SK-N-DZ (cell line): ENCODE measurements at regions not wholly inside any gene's neighbourhood (a gene's known extent, or its start where the extent isn't known, plus 50 kb on each side); places are given as distances from the start of the nearest gene placed in this dataset.

Experiments used
- DNase-seq: peaks from one replicate; pipeline ENCODE4 v3.0.0-alpha.2; 2015; ENCODE audit warnings: low spot score

DNA sequence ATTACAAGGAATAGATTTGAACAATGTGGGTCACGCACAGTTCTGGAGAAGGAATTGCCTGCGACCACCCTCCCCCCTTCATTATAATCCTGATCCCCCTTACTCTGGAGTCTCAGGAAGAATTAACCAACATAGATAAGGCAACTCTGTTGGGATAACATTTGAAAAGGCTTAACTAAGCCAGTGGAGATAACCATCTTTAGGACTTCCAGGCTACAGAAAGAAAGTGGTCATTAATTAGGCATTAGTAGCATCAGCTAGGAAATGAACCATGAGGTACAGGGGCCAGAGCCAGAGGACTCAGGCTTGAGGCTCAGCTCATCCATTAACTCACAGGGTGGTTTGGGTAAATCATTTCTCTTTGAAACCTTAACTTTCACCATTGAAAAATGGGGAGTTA, 720.0 kb upstream of the API5 start:
- DNase-seq: peak; percentile 30

DNA sequence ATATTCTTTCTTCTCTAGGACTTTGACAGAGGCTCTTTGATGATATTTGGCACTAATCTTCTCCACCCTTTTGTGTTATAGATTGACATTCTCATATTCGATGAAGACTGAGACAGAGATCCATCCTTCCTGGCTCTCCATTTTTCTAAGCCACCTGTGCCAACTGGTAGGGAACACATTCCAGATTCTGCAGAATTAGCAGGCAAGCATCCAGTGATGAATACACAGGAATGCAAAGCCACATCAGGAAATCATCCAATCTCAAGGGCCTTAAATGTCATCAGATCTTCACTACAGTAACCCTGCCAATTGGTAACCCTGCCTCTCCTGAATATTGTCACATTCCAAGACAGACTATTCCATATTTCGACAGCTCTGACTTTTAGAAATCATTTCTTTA, 718.4 kb upstream of the API5 start:
- DNase-seq: no peak

DNA sequence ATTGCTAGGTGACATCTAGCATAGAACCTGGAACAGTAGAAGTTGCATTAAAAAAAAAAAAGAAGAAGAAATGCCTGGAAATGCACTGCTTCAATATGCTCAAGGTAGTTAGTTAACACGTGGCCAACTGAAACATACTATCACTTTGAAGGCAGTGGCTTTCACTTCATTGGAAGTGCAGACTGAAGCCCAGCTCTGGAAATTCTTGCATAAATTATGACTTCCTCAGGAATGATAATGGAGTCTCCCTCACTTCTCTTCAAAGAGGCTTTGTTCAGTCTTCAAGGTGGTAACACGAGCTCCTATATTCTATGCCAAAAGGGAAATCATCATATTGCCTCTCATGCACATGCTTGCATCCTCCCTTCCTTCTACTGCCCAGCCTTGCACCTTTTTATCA, 715.9 kb upstream of the API5 start:
- DNase-seq: no peak

DNA sequence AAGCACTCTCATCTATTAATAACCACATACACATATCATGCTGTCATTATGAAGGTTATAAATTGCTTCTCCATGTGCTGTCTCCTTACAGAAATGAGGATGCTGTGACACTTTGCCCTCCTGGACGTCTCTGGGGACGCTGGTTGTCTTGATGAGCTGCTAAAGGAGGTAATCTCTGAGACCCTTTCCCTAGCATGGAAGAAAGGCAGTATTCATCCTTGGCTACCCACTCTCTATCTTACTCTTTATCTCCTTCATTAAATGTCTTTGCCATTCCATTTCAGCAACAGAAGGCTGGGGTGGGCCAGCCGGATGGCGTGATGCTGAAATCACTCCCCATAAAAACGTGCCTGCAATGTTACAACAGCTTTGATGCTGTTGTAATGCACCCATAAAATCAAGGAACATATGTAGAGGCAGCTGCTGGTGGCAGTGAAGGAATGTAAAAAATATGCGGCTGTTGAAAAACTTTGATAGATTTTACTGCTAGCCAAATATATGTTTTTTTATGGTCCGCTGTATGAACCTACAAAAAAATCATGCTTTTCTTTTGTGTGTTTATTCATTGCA, 715.1 kb upstream of the API5 start:
- DNase-seq: no peak

DNA sequence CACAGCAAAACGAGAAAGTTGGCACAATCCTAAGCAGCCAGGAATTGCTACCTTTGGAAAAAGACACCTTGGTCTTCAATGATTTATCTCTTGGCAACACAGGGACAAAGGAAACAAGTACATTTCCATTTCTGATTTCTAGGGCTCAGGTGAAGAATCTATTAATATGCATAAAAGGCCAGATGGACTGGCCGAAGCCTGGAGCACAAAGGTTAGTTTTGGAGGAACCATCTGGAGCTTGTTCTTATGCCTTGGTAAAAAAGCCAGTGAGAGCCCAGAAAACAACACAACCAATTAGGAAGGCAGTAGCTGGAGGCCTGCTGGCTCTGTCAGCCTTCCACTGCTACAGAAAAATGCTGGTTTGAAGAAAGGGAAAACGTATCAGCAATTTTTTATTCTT, 713.5 kb upstream of the API5 start:
- no peak for DNase-seq

DNA sequence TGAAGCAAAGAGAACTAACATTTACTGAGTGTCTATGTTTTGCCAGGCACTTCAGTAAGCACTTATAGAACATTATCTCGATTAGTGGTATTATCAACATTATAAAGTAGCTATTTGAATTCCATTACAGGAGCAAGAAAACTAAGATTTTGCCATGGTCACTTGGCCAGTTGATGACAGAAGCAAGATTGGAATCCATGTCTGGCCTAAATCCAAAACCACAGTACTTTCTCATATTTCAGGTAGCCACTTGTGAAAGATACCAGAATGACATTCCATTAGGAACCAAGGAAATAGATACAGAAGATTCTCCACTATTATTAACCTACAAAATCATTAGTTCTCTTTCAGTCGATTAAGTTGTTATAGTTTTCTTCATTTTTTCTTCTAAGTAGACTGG, 691.0 kb upstream of the API5 start:
- no peak for DNase-seq

DNA sequence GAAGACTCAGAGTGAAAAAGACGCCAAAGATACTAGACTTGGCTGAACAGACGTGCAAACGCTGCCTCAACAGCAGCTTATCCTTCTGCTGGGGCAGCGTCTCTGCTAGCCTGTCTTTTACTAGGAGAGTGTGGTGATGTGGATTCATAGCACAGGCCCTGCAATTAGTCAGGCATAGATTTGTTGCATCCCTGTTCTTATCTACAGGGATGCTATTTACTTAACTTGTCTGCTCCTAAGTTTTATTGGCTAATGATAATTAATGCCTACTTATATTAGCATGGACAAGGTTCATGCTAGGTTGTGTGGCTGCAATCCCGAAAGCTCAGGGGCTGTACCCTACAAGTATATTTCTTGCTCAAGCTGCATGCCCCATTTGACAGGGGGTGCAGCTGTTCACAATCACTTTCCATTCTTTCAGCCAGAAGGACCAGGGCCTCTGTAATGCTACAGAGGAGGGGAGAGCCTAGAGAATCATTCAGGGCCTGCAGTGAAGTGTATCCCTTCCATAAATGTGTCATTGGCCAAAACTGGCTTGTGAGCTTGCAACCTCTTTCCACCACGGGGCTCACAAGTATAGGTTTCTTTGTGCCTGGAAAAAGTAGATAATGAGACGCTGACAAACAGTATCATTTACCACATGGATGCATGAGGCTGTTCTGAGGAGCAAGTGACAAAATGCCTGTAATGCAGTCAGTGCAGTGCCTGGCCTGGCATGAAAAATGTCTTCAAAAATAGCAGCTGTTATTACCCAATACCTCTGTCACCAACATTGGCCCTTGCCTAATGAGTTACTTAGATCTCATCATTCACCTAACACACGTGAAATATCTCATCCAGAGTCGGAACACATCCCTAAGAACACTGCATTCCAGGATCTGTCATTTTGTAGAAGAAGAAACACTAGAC, 685.8 kb upstream of the API5 start:
- DNase-seq: peak; percentile 66

DNA sequence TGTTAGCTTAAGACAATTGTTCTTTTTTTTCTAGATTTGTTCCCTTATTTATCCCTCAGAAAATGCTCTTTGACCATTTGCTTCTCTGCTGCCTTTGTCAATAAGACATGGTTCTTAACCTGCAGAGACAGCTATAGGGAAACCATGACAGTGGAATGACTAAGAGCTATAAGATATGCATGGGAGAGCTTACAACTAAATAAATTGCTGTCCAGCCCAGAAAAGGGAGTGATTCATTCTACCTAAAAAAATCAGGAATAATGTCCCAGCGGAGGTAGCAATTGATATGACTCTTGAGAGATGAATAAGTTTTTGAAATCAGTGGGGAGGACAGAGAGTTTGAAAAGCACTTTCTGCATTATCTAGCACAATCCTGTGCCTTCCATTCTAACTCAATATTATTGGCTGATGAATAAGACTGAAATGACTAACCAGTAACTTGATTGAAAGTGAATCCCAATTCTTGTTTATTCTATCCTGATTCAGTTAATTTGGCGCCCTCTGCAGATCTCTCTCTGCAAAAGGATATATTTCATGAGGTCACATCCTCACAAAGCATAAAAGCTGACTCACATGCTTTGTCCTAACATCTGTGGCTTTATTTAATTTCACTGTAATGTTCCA, 680.5 kb upstream of the API5 start:
- DNase-seq: peak; percentile 36

DNA sequence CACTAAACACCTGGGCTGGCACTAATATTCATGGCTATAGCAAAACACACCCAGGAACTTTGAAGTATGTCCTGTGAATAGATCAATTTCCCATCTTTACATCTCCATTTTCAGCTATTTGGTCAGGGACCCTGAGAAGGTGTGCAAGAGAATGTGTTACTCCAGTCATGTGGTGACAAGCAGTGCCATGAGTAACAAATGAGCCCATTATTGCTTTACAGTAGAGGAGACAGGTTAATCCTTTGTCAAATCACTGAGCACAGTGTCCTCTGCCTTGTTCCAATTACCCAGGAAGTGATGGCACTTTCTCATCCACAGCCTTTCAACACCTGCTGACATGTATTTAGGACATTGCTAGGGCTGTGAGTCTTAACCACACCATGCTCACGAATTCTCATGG, 664.8 kb upstream of the API5 start:
- no peak for DNase-seq

DNA sequence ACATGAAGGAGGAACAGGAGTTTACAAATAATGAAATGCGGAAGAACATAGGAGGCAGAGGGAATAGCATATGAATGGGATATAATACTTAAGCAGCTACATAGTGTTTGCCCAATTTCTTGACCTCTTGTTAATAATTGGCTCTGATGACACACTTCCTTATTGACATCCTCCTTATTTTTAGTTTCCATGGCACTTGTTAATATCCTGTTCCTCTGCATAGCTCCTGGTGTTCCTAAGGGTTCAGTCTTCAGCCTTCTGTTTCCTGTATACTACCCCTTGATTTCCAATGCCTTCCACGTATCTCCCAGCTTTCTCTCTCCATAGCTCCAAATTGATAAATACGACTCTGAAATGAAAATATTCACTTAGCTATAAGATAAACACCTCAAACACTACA, 663.8 kb upstream of the API5 start:
- DNase-seq: no peak

DNA sequence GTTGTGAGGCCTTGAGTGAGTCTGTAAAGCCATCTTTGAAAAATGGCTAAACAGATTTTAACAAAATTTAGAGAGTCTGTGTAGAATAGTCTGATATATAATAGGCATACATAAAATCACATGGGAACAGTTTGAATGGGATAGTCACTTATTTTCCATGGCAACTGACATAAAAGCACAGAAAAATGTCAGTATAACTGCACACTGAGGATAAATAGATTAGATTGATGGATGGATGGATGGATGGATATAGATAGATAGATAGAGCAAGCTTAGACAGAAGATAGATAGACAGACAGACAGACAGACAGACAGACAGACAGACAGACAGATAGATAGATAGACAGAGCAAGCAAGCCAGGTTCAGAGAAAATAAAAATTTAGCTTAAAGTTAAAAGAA, 660.2 kb upstream of the API5 start:
- no peak for DNase-seq

DNA sequence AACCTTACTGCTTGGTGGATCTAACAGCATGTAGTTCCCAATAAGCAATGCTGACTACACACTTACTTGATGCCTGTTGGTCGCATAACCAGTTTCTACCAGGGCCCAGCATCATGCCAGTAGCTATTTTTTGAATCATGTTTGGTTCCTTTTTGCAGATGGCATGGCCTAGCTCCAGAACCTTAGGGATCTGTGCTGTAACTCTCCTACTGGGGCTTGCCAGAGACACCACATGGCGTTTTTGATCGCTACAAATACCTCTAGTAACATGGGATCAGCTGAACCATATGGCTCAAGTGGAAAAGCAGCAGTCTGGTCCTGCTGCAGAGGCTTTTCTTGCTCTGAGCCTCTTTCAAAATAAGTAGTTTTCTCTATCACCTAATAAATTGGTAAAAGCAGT, 654.6 kb upstream of the API5 start:
- DNase-seq: no peak

DNA sequence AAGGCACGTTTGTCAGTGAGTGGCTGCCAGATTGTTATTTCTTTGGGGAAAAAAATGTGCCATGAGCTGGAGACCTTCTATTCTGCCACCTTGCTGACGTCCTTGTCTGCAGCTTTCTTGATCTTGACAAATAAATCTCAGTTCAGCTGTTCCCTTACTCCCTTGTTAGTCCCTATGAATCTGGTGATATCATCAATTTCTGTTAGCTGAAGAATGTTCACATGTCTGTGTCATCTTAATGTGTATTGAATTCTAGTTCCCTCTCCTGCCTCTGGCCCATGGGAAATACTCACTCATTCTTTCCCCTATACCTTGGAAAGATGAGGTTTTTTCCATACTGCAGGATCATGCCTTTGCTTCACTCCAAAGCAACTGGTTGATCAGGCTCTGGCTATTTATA, 649.9 kb upstream of the API5 start:
- no peak for DNase-seq

DNA sequence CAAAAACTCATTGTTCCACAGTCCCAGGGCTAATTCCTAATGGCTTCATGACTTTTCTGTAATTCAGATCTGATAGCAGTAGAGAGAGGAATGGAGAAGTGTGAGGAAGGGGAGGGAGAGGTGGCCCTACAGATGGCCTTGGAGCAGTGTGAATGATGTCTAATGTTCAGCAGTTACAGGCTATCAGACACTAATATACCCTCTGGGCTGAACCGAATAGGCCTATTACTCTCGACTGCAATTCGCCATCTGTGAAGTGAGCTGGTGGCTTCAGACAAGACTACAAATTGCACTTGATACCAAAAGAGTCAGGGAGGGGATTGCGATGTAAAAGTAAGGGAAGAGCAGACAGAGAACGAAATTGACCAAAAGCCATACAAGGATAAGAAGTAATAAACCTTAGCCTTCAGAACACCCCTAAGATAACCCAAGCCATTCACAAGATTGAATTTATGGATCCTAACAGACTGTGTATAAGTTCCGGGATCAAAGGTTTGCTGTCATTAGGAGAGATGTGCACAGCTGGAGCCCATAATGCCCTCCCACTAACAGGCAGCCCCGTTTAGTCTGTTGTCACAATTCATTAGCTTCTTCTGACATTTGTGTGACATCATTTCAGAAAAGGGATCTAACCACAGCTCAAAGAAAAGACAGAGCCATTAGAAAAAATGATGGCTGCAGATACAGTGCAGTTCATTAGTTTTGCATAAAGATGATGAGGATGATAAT, 642.4 kb upstream of the API5 start:
- DNase-seq: no peak

DNA sequence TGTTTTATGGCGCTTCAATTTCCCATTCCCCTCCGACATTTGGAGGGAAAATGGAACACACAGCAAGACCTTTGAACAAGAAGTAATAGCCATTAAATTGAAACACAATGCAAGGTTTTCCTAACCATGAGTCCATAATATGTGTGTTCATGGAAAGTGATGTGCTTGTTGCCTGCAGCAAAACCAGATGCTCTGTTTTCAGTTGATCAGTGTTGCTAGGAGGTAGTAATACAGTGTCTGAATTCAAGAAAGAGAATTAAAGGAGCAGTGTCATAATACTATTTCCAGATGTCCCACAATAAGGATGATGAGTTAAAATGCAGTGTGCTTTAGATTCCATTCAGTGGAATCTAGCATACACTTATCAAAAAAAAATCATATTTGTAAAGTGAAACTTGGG, 637.4 kb upstream of the API5 start:
- DNase-seq: no peak

DNA sequence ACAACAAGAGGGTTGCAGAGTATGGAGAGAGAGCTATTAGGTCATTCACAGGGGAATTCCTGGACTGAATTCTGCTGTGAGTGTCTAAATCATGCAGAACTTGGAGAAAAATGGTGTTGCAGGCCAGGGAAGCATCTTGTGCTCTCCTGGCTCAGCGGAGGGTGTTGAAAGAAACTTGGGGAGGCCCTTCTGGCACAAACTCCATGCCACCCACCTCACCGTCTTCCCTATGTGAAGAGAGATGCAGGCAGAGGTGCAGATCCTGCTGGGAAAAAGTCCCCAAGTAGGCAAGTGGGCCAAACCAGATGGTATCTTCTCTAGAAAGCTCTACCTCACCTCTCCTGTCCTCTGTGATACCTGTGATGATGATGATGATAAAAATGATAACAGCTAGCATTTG, 604.3 kb upstream of the API5 start:
- no peak for DNase-seq

DNA sequence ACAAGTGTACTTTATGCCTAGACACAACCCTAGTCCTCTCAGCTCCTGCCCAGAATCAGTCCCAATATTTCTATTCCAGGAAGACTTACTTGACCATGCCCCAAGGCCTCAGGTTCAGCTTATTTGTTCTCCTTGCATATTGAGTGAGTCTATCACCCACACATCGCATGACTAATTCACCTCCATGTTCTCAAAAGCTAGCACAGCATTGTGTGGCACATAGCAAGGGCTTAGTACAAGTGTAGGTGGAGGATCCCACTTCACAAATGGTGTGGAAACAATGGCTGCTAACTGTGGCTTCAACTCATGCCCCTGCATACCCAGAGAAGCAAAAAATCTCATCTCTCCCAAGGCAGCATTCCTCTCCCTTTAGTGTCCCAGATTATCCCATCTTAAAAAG, 602.6 kb upstream of the API5 start:
- no peak for DNase-seq

DNA sequence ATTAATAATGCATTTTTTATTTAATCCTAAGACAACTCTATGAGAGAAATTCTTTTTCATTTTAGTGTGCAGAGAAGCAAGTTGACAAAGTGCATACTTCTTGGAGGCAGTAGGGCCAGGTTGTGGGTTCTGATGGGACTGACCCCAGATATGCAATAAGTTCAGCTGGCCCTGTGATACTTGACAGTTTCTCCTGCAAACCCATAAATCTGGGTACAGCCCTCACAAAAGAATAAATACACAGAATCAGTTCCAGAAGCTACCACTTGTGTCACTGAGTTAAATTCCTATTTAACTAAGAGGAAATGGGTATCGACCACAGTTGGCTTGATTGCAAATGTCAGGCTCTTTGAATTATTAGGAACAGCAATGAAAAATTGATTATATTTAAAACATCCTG, 598.5 kb upstream of the API5 start:
- DNase-seq: no peak

DNA sequence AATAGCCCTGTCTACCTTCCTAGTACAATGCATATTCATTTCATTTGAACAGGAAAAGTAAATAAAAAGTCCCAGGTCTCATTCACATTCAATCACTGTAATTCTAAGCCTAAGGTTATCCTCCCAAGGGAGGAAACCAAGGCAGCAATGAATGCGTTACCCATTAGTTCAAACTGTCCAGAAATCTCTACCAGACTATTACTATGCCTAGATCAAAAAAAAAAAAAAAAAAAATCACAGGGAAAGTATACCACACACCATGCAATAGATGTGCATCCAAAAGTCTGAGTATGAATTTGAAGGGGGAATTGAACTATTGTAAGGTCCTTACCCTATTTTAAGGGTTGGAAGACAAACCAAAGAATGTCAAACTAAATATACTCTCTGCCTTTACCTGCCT, 598.0 kb upstream of the API5 start:
- no peak for DNase-seq

DNA sequence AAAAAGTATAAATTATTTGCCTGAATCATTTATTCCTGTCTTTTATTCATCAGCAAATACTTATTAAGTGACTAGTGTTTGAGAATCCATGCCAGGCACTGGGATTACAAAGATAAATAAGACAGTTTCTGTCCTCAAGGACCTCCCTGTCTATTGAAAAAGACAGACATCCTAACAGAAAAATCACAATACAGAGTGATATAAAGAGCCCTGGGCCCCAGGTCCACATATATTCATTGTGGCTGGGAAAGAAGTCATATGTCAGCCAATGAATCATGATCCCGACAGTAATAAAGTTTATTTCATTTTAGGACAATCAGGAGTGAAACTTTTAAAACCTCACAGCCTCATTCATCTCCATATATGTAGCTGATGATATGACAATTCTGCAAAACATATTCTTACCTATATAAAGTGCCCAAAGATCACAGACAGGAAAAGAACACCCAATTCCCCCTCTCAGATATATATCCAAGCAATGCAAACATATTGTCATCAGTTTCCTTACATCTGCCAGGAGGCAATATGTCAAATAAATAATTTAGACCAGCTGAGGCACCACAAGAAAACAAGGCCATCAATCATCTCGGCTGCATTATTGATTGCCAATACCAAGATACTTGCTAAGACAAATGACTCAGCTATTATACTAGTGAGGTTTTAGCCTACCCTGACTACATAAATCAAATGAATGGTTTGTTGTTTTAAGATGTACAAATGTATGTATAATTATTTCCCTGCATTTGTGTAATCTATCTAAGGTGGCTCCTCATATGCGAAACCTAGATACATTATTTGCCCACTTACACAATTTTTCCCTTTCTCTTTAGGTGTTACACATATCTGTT, 590.9 kb upstream of the API5 start:
- no peak for DNase-seq

DNA sequence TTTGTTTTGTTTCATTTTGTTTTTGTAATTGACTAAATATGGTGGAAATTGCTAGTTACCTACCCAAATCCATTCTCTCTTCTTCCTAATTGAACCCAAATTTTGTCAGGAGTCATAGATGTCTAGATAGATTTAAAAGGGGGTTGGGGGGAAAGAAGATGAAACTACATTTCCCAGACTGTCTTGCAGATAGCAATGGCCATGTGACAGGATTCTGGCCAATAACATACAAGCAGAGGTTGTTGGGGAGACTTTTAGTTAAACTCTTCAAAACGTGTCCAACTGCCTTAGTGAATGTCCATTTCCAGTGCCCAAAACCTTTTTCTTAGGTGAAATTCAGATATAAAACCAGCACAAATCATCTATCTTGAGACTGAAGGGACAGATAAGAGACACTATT, 583.9 kb upstream of the API5 start:
- no peak for DNase-seq
